Neural progenitor cell (in vitro differentiated cells): ENCODE measurements at regions not wholly inside any gene's neighbourhood (a gene's known extent, or its start where the extent isn't known, plus 50 kb on each side); places are given as distances from the start of the nearest gene placed in this dataset.
"Not testable (repeated sequence)": the region's sequence is repeated elsewhere in the genome, so short reads cannot be mapped to it uniquely, and the experiment has no call there.

ENCODE experiments used
- DNase-seq: peaks from one replicate; pipeline ENCODE4 v3.0.0-alpha.2; 2016; ENCODE audit warnings: low spot score
- H2AFZ ChIP-seq: fragments of 200-600 bp; sonication (generic); replicated peaks from 2 replicates; pipeline ENCODE4 v1.6.1; 2016; ENCODE audit warnings: antibody characterized with exemption
- H3F3A ChIP-seq: fragments of 200-600 bp; sonication (generic); 2 replicates; pipeline ENCODE4 v1.6.1; 2016; ENCODE audit warnings: antibody characterized with exemption, low read depth
- H3K27ac ChIP-seq: fragments of 200-600 bp; sonication (generic); 2 replicates; pipeline ENCODE4 v1.5.1; 2016; ENCODE audit warnings: mild to moderate bottlenecking
- H3K27me3 ChIP-seq: fragments of 200-600 bp; sonication (generic); 2 replicates; pipeline ENCODE4 v1.6.1; 2016; ENCODE audit warnings: mild to moderate bottlenecking, moderate library complexity
- H3K36me3 ChIP-seq: fragments of 200-600 bp; sonication (generic); 2 replicates; pipeline ENCODE4 v1.5.1; 2016
- H3K4me1 ChIP-seq: fragments of 200-600 bp; sonication (generic); 2 replicates; pipeline ENCODE4 v1.6.1; 2016; ENCODE audit warnings: mixed run types
- H3K4me2 ChIP-seq: fragments of 200-600 bp; sonication (generic); 2 replicates; pipeline ENCODE4 v1.6.1; 2016
- H3K4me3 ChIP-seq: fragments of 200-600 bp; sonication (generic); 2 replicates; pipeline ENCODE4 v1.5.1; 2016
- H3K79me2 ChIP-seq: fragments of 200-600 bp; sonication (generic); 2 replicates; pipeline ENCODE4 v1.6.1; 2016; ENCODE audit warnings: low read depth
- H3K9ac ChIP-seq: fragments of 200-600 bp; sonication (generic); 2 replicates; pipeline ENCODE4 v1.6.1; 2016
- H3K9me3 ChIP-seq: fragments of 200-600 bp; sonication (generic); 2 replicates; pipeline ENCODE4 v1.5.1; 2016; ENCODE audit warnings: low read depth
- H4K20me1 ChIP-seq: fragments of 200-600 bp; sonication (generic); 2 replicates; pipeline ENCODE4 v1.6.1; 2016; ENCODE audit warnings: low read depth
- H3K27ac Mint-ChIP-seq: 3 replicates; pipeline ENCODE4 v1.8.0; 2021; ENCODE audit warnings: mixed read lengths
- H3K27me3 Mint-ChIP-seq: 2 replicates; pipeline ENCODE4 v1.8.0; 2022; ENCODE audit warnings: low read depth, mild to moderate bottlenecking, inconsistent platforms, moderate library complexity, mixed read lengths; ENCODE audit not compliant: insufficient read depth
- H3K36me3 Mint-ChIP-seq: 3 replicates; pipeline ENCODE4 v1.8.0; 2021; ENCODE audit warnings: mixed read lengths
- H3K4me1 Mint-ChIP-seq: 3 replicates; pipeline ENCODE4 v1.8.0; 2021; ENCODE audit warnings: mixed read lengths
- H3K4me3 Mint-ChIP-seq: 3 replicates; pipeline ENCODE4 v1.8.0; 2021; ENCODE audit warnings: mild to moderate bottlenecking, moderate library complexity, mixed read lengths
- H3K9me3 Mint-ChIP-seq: 3 replicates; pipeline ENCODE4 v1.8.0; 2020; ENCODE audit warnings: mixed read lengths
- EZH2 ChIP-seq: fragments of 200-600 bp; sonication (generic); IDR thresholded peaks from 2 replicates; pipeline ENCODE4 v1.6.1; 2017; ENCODE audit warnings: antibody characterized with exemption, mild to moderate bottlenecking, moderate library complexity
- EZH2phosphoT487 ChIP-seq: fragments of 200-600 bp; sonication (generic); IDR thresholded peaks from 2 replicates; pipeline ENCODE4 v1.6.1; 2017; ENCODE audit warnings: antibody characterized with exemption
- TF ChIP-seq, protein P1 (sequence below): fragments of 200-600 bp; sonication (generic); IDR thresholded peaks from 2 replicates; pipeline ENCODE4 v1.5.1; 2017; ENCODE audit warnings: antibody characterized with exemption, mild to moderate bottlenecking

DNA sequence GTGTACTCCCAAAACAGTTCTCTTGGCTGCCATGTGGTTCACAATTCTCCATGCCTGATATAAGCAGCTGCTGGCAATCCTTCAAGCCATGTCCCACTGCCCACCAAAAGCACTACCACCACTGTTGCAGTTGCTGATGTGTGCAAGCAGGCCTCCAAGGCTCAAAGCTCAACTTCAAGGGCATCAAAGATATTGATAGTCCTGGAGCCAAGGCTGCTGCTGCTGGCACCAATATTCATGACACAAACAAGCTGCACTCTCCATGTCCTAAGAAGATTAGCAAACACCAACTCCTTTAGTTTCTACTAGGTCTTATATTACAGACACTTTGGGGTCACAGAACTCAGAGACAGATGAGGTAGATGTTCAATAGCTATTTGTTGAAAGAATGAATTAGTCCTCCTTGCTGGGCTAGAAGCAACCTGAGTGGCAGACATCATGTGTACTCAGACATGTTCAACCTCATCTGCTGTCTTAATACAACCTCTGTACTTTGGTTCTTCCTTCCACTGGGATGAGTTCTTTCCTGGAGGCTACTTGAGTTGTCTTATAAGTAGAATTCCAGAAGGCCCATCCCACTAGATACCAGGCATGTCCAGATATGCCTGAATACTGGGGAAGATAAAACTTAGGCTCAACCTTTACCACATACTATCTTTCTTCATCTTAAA, 104.5 kb upstream of the UGP2 start:
- Histone ChIP-seq H3K27ac (no peak overlapping the region), H4K20me1 (no peaks in the 10 kb centered on the region), H3K4me2 (no peak overlapping the region), H3K27me3 (no peaks in the 10 kb centered on the region), H3F3A (no peaks in the 10 kb centered on the region), H3K36me3 (no peaks in the 10 kb centered on the region), H3K9me3 (no peaks in the 10 kb centered on the region), H3K9ac (no peak overlapping the region), H2AFZ (no peak overlapping the region), H3K4me3 (no peak overlapping the region), H3K79me2 (no peaks in the 10 kb centered on the region), H3K4me1 (no peaks in the 10 kb centered on the region)
- Mint-ChIP-seq H3K27ac (no peak overlapping the region), H3K36me3 (no peaks in the 10 kb centered on the region), H3K9me3 (peaks cover 2% of the 10 kb centered on the region), H3K4me3 (no peak overlapping the region), H3K4me1 (no peaks in the 10 kb centered on the region), H3K27me3 (no peaks in the 10 kb centered on the region)
- TF ChIP-seq EZH2 = no peak
- DNase-seq = no peak

DNA sequence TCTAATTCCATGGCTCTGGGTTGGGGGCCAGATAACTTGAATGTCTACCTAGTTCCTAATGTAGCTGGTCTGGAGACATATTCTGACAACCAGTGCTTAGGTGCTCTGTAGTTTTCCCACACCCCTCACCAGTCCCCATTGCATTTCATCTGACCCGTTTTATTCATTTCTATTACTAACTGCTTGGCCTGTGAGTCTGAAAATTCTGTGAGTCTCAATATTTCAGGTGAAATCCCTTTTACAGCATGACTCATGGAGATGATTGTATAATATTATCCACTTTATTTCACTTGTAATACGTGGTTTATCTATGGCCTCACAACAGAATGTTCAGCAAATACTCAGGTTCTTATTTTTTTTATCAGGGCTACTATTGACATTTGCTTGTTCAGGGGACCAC, 103.7 kb upstream of the UGP2 start:
- no peak overlapping the region for H2AFZ ChIP-seq
- TF ChIP-seq EZH2phosphoT487 (no peak), EZH2 (no peak)
- H3K4me1 ChIP-seq = no peaks in the 10 kb centered on the region
- no peaks in the 10 kb centered on the region for H4K20me1 ChIP-seq
- H3K4me3 Mint-ChIP-seq = no peak overlapping the region
- no peaks in the 10 kb centered on the region for H3K27me3 Mint-ChIP-seq
- no peak overlapping the region for H3K9ac ChIP-seq
- H3K9me3 ChIP-seq = no peaks in the 10 kb centered on the region
- DNase-seq = no peak
- no peak overlapping the region for H3K27ac ChIP-seq
- no peaks in the 10 kb centered on the region for H3K4me1 Mint-ChIP-seq
- H3K36me3 Mint-ChIP-seq = no peaks in the 10 kb centered on the region
- no peaks in the 10 kb centered on the region for H3K27me3 ChIP-seq
- no peaks in the 10 kb centered on the region for H3K36me3 ChIP-seq
- no peak overlapping the region for H3K27ac Mint-ChIP-seq
- H3F3A ChIP-seq = no peaks in the 10 kb centered on the region
- H3K9me3 Mint-ChIP-seq = no peaks in the 10 kb centered on the region
- H3K4me3 ChIP-seq = no peak overlapping the region
- no peak overlapping the region for H3K4me2 ChIP-seq
- H3K79me2 ChIP-seq = no peaks in the 10 kb centered on the region

DNA sequence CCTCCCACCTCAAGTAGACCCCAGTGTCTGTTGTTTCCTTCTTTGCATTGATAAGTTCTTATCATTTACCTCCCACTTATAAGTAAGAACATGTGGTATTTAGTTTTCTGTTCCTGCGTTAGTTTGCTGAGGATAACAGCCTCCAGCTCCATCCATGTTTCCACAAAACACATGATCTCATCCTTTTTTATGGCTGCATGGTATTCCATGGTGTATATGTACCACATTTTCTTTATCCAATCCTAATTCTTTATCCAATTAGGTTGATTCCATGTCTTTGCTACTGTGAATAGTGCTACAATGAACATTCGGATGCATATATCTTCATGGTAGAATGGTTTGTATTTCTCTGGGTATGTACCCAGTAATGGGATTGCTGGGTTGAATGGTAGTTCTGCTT, 102.5 kb upstream of the UGP2 start:
- H3K4me1 Mint-ChIP-seq, H4K20me1 ChIP-seq, H3K4me3 ChIP-seq, H3K27ac ChIP-seq, H3K4me3 Mint-ChIP-seq, H3K4me1 ChIP-seq, H3K4me2 ChIP-seq, H2AFZ ChIP-seq, H3K27ac Mint-ChIP-seq, H3K9ac ChIP-seq, H3K27me3 Mint-ChIP-seq, H3K79me2 ChIP-seq, H3F3A ChIP-seq, DNase-seq, H3K36me3 ChIP-seq, H3K36me3 Mint-ChIP-seq, H3K9me3 ChIP-seq, H3K27me3 ChIP-seq, H3K9me3 Mint-ChIP-seq: not testable (repeated sequence)

DNA sequence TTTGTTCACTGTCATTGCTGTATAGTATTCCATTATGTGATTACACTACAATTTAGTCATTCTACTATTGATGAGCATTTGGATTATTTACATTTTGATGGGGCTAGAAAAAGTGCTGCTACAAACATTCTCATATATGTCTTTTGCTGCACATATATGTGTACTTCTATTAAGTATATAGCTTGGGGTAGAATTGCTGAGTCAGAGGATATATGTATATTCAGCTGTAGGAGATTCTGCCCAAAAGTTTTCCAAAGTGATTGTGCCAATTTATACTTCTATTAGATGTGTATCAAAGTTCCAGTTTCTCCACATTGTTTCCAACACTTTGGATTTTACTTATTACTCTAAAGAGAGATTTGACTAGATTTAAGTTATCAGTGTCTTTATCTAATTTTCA, 101.7 kb upstream of the UGP2 start:
- H3K27me3 Mint-ChIP-seq = no peaks in the 10 kb centered on the region
- Histone ChIP-seq H3K4me3 (no peak overlapping the region), H4K20me1 (no peaks in the 10 kb centered on the region), H3K27me3 (no peaks in the 10 kb centered on the region), H2AFZ (no peak overlapping the region), H3F3A (no peaks in the 10 kb centered on the region), H3K9ac (no peak overlapping the region), H3K36me3 (no peaks in the 10 kb centered on the region), H3K27ac (no peak overlapping the region), H3K79me2 (no peaks in the 10 kb centered on the region), H3K4me2 (no peak overlapping the region), H3K4me1 (peaks cover 8% of the 10 kb centered on the region), H3K9me3 (no peaks in the 10 kb centered on the region)
- no peak overlapping the region for H3K27ac Mint-ChIP-seq
- H3K9me3 Mint-ChIP-seq = no peaks in the 10 kb centered on the region
- H3K4me1 Mint-ChIP-seq = no peaks in the 10 kb centered on the region
- no peak for DNase-seq
- H3K4me3 Mint-ChIP-seq = no peak overlapping the region
- TF ChIP-seq, protein P1, sequence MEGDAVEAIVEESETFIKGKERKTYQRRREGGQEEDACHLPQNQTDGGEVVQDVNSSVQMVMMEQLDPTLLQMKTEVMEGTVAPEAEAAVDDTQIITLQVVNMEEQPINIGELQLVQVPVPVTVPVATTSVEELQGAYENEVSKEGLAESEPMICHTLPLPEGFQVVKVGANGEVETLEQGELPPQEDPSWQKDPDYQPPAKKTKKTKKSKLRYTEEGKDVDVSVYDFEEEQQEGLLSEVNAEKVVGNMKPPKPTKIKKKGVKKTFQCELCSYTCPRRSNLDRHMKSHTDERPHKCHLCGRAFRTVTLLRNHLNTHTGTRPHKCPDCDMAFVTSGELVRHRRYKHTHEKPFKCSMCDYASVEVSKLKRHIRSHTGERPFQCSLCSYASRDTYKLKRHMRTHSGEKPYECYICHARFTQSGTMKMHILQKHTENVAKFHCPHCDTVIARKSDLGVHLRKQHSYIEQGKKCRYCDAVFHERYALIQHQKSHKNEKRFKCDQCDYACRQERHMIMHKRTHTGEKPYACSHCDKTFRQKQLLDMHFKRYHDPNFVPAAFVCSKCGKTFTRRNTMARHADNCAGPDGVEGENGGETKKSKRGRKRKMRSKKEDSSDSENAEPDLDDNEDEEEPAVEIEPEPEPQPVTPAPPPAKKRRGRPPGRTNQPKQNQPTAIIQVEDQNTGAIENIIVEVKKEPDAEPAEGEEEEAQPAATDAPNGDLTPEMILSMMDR = no peak
- TF ChIP-seq EZH2 (no peak), EZH2phosphoT487 (no peak)
- no peaks in the 10 kb centered on the region for H3K36me3 Mint-ChIP-seq

DNA sequence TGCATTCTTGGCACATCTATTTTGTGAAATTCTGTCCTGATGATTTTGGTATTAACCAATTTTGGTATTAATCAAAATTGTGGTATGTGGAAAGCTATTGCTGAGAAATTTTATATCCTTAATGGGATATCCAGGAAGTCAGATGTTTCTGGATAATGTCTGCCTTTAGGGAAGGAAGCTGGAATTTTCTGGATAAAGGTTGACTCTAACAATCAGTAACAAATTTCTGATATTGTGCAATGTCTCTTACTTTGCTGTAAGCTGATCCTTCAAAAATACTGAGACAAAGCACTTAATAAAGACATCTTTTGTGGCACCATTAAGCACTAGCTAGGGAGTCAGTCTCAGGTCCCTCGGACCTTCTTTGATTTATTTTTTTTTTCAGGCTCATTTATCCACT, 100.8 kb upstream of the UGP2 start:
- Mint-ChIP-seq H3K9me3 (no peaks in the 10 kb centered on the region), H3K27ac (no peak overlapping the region)
- H3K9me3 ChIP-seq = no peaks in the 10 kb centered on the region

More for the DNA sequence above, 100.8 kb upstream of the UGP2 start:
- Histone ChIP-seq H2AFZ (no peak overlapping the region), H4K20me1 (no peaks in the 10 kb centered on the region), H3K27ac (no peak overlapping the region), H3K4me1 (peaks cover 8% of the 10 kb centered on the region), H3K27me3 (no peaks in the 10 kb centered on the region), H3K4me3 (no peak overlapping the region), H3K9ac (no peak overlapping the region), H3K79me2 (no peaks in the 10 kb centered on the region), H3K36me3 (no peaks in the 10 kb centered on the region), H3K4me2 (no peak overlapping the region), H3F3A (no peaks in the 10 kb centered on the region)
- TF ChIP-seq EZH2phosphoT487 = no peak
- TF ChIP-seq, protein P1 = no peak
- no peak for TF ChIP-seq EZH2
- Mint-ChIP-seq H3K27me3 (no peaks in the 10 kb centered on the region), H3K36me3 (no peaks in the 10 kb centered on the region), H3K4me1 (no peaks in the 10 kb centered on the region), H3K4me3 (no peak overlapping the region)
- no peak for DNase-seq
